HCT116 (cell line): ENCODE measurements at regions not wholly inside any gene's neighbourhood (a gene's known extent, or its start where the extent isn't known, plus 50 kb on each side); places are given as distances from the start of the nearest gene placed in this dataset.

Source experiments
- ATAC-seq: fragments of 200-7000 bp; cut with Tn5 transposase; 2 replicates; pipeline ENCODE4 v1.9.1; 2020; ENCODE audit warnings: mild to moderate bottlenecking, moderate library complexity
- BruUV-seq: library from RNA; stranded (reverse); fragments of 400-500 nt; replicated peaks from 2 replicates; lab custom pipeline; 2021; lab: Mats Ljungman, UMichigan
- CTCF ChIA-PET: fragments of 300-600 bp; sonication (Branson Sonifier 250); formaldehyde crosslinking; loops from one replicate; lab custom pipeline; 2021; ENCODE audit warnings: antibody characterized with exemption; lab: Charles Lee
- POLR2A ChIA-PET: fragments of 300-600, 350-600 bp; sonication (Branson Sonifier 250); formaldehyde crosslinking; loops from one replicate; lab custom pipeline; 2021; ENCODE audit warnings: antibody characterized with exemption; lab: Charles Lee
- RAD21 ChIA-PET, 2 experiments: fragments of 300-600 bp; sonication (Branson Sonifier 250); formaldehyde crosslinking; loops; one replicate each; lab custom pipeline; 2023; ENCODE audit warnings: low total read pairs in 2 of 2; ENCODE audit not compliant: uncharacterized antibody in 2 of 2, unreplicated experiment in 2 of 2, low non-redundant PET in 1 of 2; lab: Charles Lee
- DNase-seq: peaks from one replicate; pipeline ENCODE4 v3.0.0-alpha.2; 2010; ENCODE audit warnings: low read depth, low spot score
- H2AFZ ChIP-seq: fragments of 200-600 bp; shearing (Covaris generic), sonication (generic); 2 replicates; pipeline ENCODE4 v1.6.1; 2017; ENCODE audit warnings: low read depth, mixed run types, mixed read lengths, antibody characterized with exemption, low read length; ENCODE audit not compliant: poor library complexity, severe bottlenecking
- H3K27ac ChIP-seq: 2 replicates; pipeline ENCODE4 v1.5.1; 2012; ENCODE audit warnings: low read depth, low read length
- H3K27me3 ChIP-seq: fragments of 200-600 bp; sonication (generic); 2 replicates; pipeline ENCODE4 v1.6.1; 2016; ENCODE audit warnings: mixed run types, low read length, mixed read lengths; ENCODE audit not compliant: insufficient read depth
- H3K36me3 ChIP-seq, 2 experiments: fragments of 200-500 bp in 1 of 2; fragments of 200-600 bp in 1 of 2; sonication (Bioruptor generic) in 1 of 2; sonication (generic) in 1 of 2; 2 replicates each; pipeline versions ENCODE4 v1.5.1 to v1.6.1; 2014 to 2016; ENCODE audit warnings: low read length in 2 of 2, inconsistent platforms in 1 of 2, mixed read lengths in 1 of 2, mixed run types in 1 of 2; ENCODE audit not compliant: insufficient read depth in 2 of 2, control insufficient read depth in 1 of 2
- H3K4me1 ChIP-seq, 2 experiments: fragments of 200-600 bp in 1 of 2; sonication (generic) in 1 of 2; 2 replicates each; pipeline versions ENCODE4 v1.5.1 to v1.6.1; 2012 to 2017; ENCODE audit warnings: low read length in 2 of 2, inconsistent platforms in 1 of 2, mild to moderate bottlenecking in 1 of 2, mixed read lengths in 1 of 2, mixed run types in 1 of 2, moderate library complexity in 1 of 2; ENCODE audit not compliant: insufficient read depth in 2 of 2, control insufficient read depth in 1 of 2
- H3K4me2 ChIP-seq: fragments of 200-600 bp; sonication (generic); 2 replicates; pipeline ENCODE4 v1.6.1; 2017; ENCODE audit warnings: mixed run types, low read length, mixed read lengths
- H3K4me3 ChIP-seq, 2 experiments: fragments of 200-600 bp in 1 of 2; sonication (generic) in 1 of 2; replicated peaks in 1 of 2; 2 replicates each; pipeline ENCODE4 v1.5.1; 2011 to 2016; ENCODE audit warnings: low read length in 2 of 2, control low read depth in 1 of 2, low read depth in 1 of 2, mild to moderate bottlenecking in 1 of 2, mixed read lengths in 1 of 2, mixed run types in 1 of 2
- H3K79me2 ChIP-seq: fragments of 200-600 bp; sonication (generic); 2 replicates; pipeline ENCODE4 v1.6.1; 2017; ENCODE audit warnings: mild to moderate bottlenecking, mixed run types, low read length, moderate library complexity, mixed read lengths; ENCODE audit not compliant: insufficient read depth
- H3K9ac ChIP-seq: fragments of 200-600 bp; sonication (generic); 2 replicates; pipeline ENCODE4 v1.6.1; 2016; ENCODE audit warnings: low read length, mixed read lengths
- H3K9me2 ChIP-seq: fragments of 200-600 bp; sonication (generic), shearing (Covaris generic); 2 replicates; pipeline ENCODE4 v1.6.1; 2017; ENCODE audit warnings: mixed run types, mild to moderate bottlenecking, moderate library complexity; ENCODE audit not compliant: insufficient read depth
- H3K9me3 ChIP-seq, 2 experiments: fragments of 200-500 bp in 1 of 2; fragments of 200-600 bp in 1 of 2; sonication (Bioruptor generic) in 1 of 2; sonication (generic) in 1 of 2; 2 replicates each; pipeline ENCODE4 v1.6.1; 2014 to 2017; ENCODE audit warnings: low read length in 2 of 2, mixed read lengths in 2 of 2, inconsistent platforms in 1 of 2, low read depth in 1 of 2, mild to moderate bottlenecking in 1 of 2, mixed run types in 1 of 2, moderate library complexity in 1 of 2; ENCODE audit not compliant: control insufficient read depth in 1 of 2, insufficient read depth in 1 of 2
- H4K20me1 ChIP-seq: fragments of 200-600 bp; sonication (generic), shearing (Covaris generic); 2 replicates; pipeline ENCODE4 v1.6.1; 2017; ENCODE audit warnings: mixed run types, mild to moderate bottlenecking, moderate library complexity; ENCODE audit not compliant: insufficient read depth
- CBX3 ChIP-seq: IDR thresholded peaks from 2 replicates; pipeline ENCODE4 v1.6.1; 2012; ENCODE audit warnings: low read depth
- CEBPB ChIP-seq: IDR thresholded peaks from 2 replicates; pipeline ENCODE4 v1.6.1; 2012; ENCODE audit warnings: low read depth
- CTCF ChIP-seq, 3 experiments: fragments of 200-600 bp in 1 of 3; sonication (generic) in 1 of 3; IDR thresholded peaks in 2 of 3; conservative IDR thresholded peaks in 1 of 3; 2 replicates each; pipeline ENCODE4 v1.5.1; 2012 to 2017; ENCODE audit warnings: low read depth in 2 of 3, low read length in 2 of 3, antibody characterized with exemption in 1 of 3, borderline replicate concordance in 1 of 3, control low read depth in 1 of 3, mild to moderate bottlenecking in 1 of 3, mixed read lengths in 1 of 3, mixed run types in 1 of 3, moderate library complexity in 1 of 3; ENCODE audit not compliant: insufficient read depth in 1 of 3
- EZH2phosphoT487 ChIP-seq: fragments of 200-600 bp; IDR thresholded peaks from 2 replicates; pipeline ENCODE4 v1.6.1; 2018; ENCODE audit warnings: antibody characterized with exemption, borderline replicate concordance
- FOSL1 ChIP-seq: IDR thresholded peaks from 2 replicates; pipeline ENCODE4 v1.6.1; 2012; ENCODE audit warnings: low read depth
- JUND ChIP-seq: IDR thresholded peaks from 2 replicates; pipeline ENCODE4 v1.6.1; 2012
- POLR2A ChIP-seq: IDR thresholded peaks from 2 replicates; pipeline ENCODE4 v1.7.0; 2011; ENCODE audit warnings: borderline replicate concordance; ENCODE audit not compliant: insufficient read depth, insufficient read length; ENCODE audit errors: extremely low read depth
- POLR2AphosphoS5 ChIP-seq: IDR thresholded peaks from 2 replicates; pipeline ENCODE4 v1.6.1; 2011; ENCODE audit warnings: mild to moderate bottlenecking, low read depth, low read length, moderate library complexity
- RAD21 ChIP-seq: IDR thresholded peaks from 2 replicates; pipeline ENCODE4 v1.6.1; 2012; ENCODE audit warnings: low read depth, mild to moderate bottlenecking
- REST ChIP-seq: IDR thresholded peaks from 2 replicates; pipeline ENCODE4 v1.6.1; 2012; ENCODE audit warnings: low read depth
- SIN3A ChIP-seq: IDR thresholded peaks from 2 replicates; pipeline ENCODE4 v1.6.1; 2012; ENCODE audit warnings: low read depth
- SP1 ChIP-seq: IDR thresholded peaks from 2 replicates; pipeline ENCODE4 v1.6.1; 2012; ENCODE audit warnings: low read depth
- SRF ChIP-seq: IDR thresholded peaks from 2 replicates; pipeline ENCODE4 v1.6.1; 2012; ENCODE audit warnings: low read depth
- TCF7L2 ChIP-seq: IDR thresholded peaks from 2 replicates; pipeline ENCODE4 v1.7.0; 2011; ENCODE audit warnings: borderline replicate concordance, inconsistent platforms; ENCODE audit not compliant: insufficient read depth, insufficient read length; ENCODE audit errors: extremely low read depth
- YY1 ChIP-seq: IDR thresholded peaks from 2 replicates; pipeline ENCODE4 v1.6.1; 2011; ENCODE audit warnings: low read length, low read depth, moderate library complexity, mild to moderate bottlenecking; ENCODE audit not compliant: insufficient replicate concordance; ENCODE audit errors: extremely low read depth
- ZFX ChIP-seq: fragments of 450-650 bp; IDR thresholded peaks from 2 replicates; pipeline ENCODE4 v1.6.1; 2017
- intact Hi-C: fragments of 100-400 bp; cut with micrococcal nuclease; formaldehyde crosslinking; loops from 2 replicates; pipeline ENCODE4 v1.10.0; 2022
- TF ChIP-seq, protein P1 (sequence below): IDR thresholded peaks from 2 replicates; pipeline ENCODE4 v1.6.1; 2012
- TF ChIP-seq, protein P2 (sequence below): IDR thresholded peaks from 2 replicates; pipeline ENCODE4 v1.6.1; 2012

DNA sequence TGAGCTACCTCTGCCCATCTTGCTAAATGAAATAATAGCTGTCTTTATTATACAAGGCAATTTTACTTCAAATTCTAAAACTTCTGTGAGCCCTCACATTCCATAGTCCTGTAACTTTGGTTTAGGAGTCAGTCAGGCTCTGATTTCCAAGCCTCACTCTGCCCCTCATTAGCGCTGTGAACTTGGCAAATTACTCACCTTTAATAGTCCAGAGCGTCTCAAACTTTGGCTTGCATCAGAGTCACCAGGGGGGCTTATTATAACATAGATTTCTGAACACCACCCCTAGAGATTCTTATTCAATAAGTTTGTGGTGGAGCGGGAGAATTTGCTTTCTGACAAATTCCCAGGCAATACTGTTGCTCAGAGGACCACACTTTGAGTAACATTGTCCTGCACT is 126.2 kb upstream of the FGGY start:
- ChIA-PET POLR2A (no interaction called here), CTCF (no interaction called here), RAD21 (no interaction called here)
- DNase-seq: no peak
- Histone ChIP-seq H4K20me1 (no peaks in the 10 kb centered on the region), H3K4me2 (no peak overlapping the region), H2AFZ (no peak overlapping the region), H3K4me3 (no peak overlapping the region), H3K9me2 (no peaks in the 10 kb centered on the region), H3K4me1 (no peaks in the 10 kb centered on the region), H3K9me3 (no peaks in the 10 kb centered on the region), H3K27me3 (no peaks in the 10 kb centered on the region), H3K36me3 (no peaks in the 10 kb centered on the region), H3K9ac (no peak overlapping the region), H3K79me2 (no peaks in the 10 kb centered on the region), H3K27ac (no peak overlapping the region)
- no peak for TF ChIP-seq CEBPB
- no peak for TF ChIP-seq REST
- no peak for TF ChIP-seq ZFX
- TF ChIP-seq, protein P1, sequence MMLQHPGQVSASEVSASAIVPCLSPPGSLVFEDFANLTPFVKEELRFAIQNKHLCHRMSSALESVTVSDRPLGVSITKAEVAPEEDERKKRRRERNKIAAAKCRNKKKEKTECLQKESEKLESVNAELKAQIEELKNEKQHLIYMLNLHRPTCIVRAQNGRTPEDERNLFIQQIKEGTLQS: no peak
- TF ChIP-seq SP1: no peak
- no peak for TF ChIP-seq SRF
- TF ChIP-seq, protein P2, sequence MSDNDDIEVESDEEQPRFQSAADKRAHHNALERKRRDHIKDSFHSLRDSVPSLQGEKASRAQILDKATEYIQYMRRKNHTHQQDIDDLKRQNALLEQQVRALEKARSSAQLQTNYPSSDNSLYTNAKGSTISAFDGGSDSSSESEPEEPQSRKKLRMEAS: no peak
- no peak for TF ChIP-seq FOSL1
- TF ChIP-seq JUND: no peak
- TF ChIP-seq POLR2AphosphoS5: no peak
- no peak for TF ChIP-seq RAD21
- TF ChIP-seq YY1: no peak
- no peak for TF ChIP-seq CTCF (IDR thresholded peaks at IDR 0.05 in 2 of 3, conservative IDR thresholded peaks at IDR 0.05 in 1 of 3; ENCODE audit: borderline replicate concordance in 1 of 3, insufficient read depth in 1 of 3, low read depth in 2 of 3, low read length in 2 of 3)
- no peak for TF ChIP-seq POLR2A
- no peak for TF ChIP-seq CBX3
- no peak for TF ChIP-seq TCF7L2
- no peak for TF ChIP-seq EZH2phosphoT487
- TF ChIP-seq SIN3A: no peak
- no TSS peak for BruUV-seq
- intact Hi-C loops: no loop called here
- no peak for ATAC-seq
